Fibroblast of mammary gland (primary cell): ENCODE measurements at regions not wholly inside any gene's neighbourhood (a gene's known extent, or its start where the extent isn't known, plus 50 kb on each side); places are given as distances from the start of the nearest gene placed in this dataset.

Source experiments
- DNase-seq: peaks from one replicate; pipeline ENCODE4 v3.0.0-alpha.2; 2010; ENCODE audit warnings: low read depth
- H3K4me3 ChIP-seq: 2 replicates; pipeline ENCODE4 v1.5.1; 2011; ENCODE audit warnings: low read depth, mild to moderate bottlenecking, low read length, moderate library complexity; ENCODE audit not compliant: control insufficient read depth
- CTCF ChIP-seq: conservative IDR thresholded peaks from 2 replicates; pipeline ENCODE4 v1.5.1; 2011; ENCODE audit warnings: low read depth, low read length, inconsistent platforms; ENCODE audit not compliant: control insufficient read depth, insufficient read depth

GRCh38 chr12:74455429-74455828 lies 82.2 kb upstream of the ATXN7L3B start:
- no peak for DNase-seq
- TF ChIP-seq CTCF = no peak
- no peak overlapping the region for H3K4me3 ChIP-seq

- H3K4me3 ChIP-seq = no peak overlapping the region
- DNase-seq = no peak
- no peak for TF ChIP-seq CTCF
Measured at GRCh38 chr12:74456431-74456830, 81.2 kb upstream of the ATXN7L3B start.

- no peak for TF ChIP-seq CTCF
- no peak for DNase-seq
- no peak overlapping the region for H3K4me3 ChIP-seq
Measured at GRCh38 chr12:74468401-74468800, 69.2 kb upstream of the ATXN7L3B start.

- no peak for TF ChIP-seq CTCF
- H3K4me3 ChIP-seq = no peak overlapping the region
- DNase-seq = no peak
Measured at GRCh38 chr12:74476234-74476633, 61.4 kb upstream of the ATXN7L3B start.

GRCh38 chr12:74481078-74481477 lies 56.6 kb upstream of the ATXN7L3B start:
- no peak overlapping the region for H3K4me3 ChIP-seq
- no peak for TF ChIP-seq CTCF
- no peak for DNase-seq

- DNase-seq = no peak
- H3K4me3 ChIP-seq = no peak overlapping the region
- no peak for TF ChIP-seq CTCF
Measured at GRCh38 chr12:74482115-74482514, 55.5 kb upstream of the ATXN7L3B start.

- H3K4me3 ChIP-seq = no peak overlapping the region
- DNase-seq = no peak
- no peak for TF ChIP-seq CTCF
Measured at GRCh38 chr12:74483057-74483456, 54.6 kb upstream of the ATXN7L3B start.
